Hematopoietic multipotent progenitor cell (in vitro differentiated cells): ENCODE measurements at regions not wholly inside any gene's neighbourhood (a gene's known extent, or its start where the extent isn't known, plus 50 kb on each side); places are given as distances from the start of the nearest gene placed in this dataset.
"Not testable (repeated sequence)": the region's sequence is repeated elsewhere in the genome, so short reads cannot be mapped to it uniquely, and the experiment has no call there.

ENCODE experiments used
- DNase-seq, 3 donors: peaks; one replicate each; pipeline ENCODE4 v3.0.0-alpha.2; 2011 to 2015; ENCODE audit warnings: low read depth in 2 of 3, low spot score in 2 of 3

GRCh38 chr6:88458662-88459061, 292.5 kb upstream of the CNR1 start:
- no peak for DNase-seq

GRCh38 chr6:88456221-88456859, 290.2 kb upstream of the CNR1 start:
- no peak for DNase-seq

- no peak for DNase-seq
Observed at GRCh38 chr6:88455317-88455716, 289.2 kb upstream of the CNR1 start.

GRCh38 chr6:88454658-88455057, 288.5 kb upstream of the CNR1 start:
- no peak for DNase-seq

- no peak for DNase-seq
Observed at GRCh38 chr6:88449770-88450169, 283.6 kb upstream of the CNR1 start.

GRCh38 chr6:88445188-88445965, 279.2 kb upstream of the CNR1 start:
- no peak for DNase-seq

GRCh38 chr6:88443554-88443953, 277.4 kb upstream of the CNR1 start:
- DNase-seq = no peak

- DNase-seq = no peak
Observed at GRCh38 chr6:88442737-88443136, 276.6 kb upstream of the CNR1 start.

- no peak for DNase-seq
Observed at GRCh38 chr6:88441346-88441745, 275.2 kb upstream of the CNR1 start.

- DNase-seq = no peak
Observed at GRCh38 chr6:88428068-88428467, 261.9 kb upstream of the CNR1 start.

- no peak for DNase-seq
Observed at GRCh38 chr6:88426005-88426404, 259.9 kb upstream of the CNR1 start.

GRCh38 chr6:88422831-88423230, 256.7 kb upstream of the CNR1 start:
- DNase-seq = no peak

- DNase-seq = not testable (repeated sequence)
Observed at GRCh38 chr6:88420967-88421488, 254.9 kb upstream of the CNR1 start.

- not testable (repeated sequence) for DNase-seq
Observed at GRCh38 chr6:88418921-88419810, 253.0 kb upstream of the CNR1 start.

GRCh38 chr6:88417361-88417760, 251.2 kb upstream of the CNR1 start:
- not testable (repeated sequence) for DNase-seq

GRCh38 chr6:88413459-88413858, 247.3 kb upstream of the CNR1 start:
- no peak for DNase-seq

GRCh38 chr6:88408355-88408754, 242.2 kb upstream of the CNR1 start:
- DNase-seq = not testable (repeated sequence)

- not testable (repeated sequence) for DNase-seq
Observed at GRCh38 chr6:88406674-88407073, 240.5 kb upstream of the CNR1 start.

GRCh38 chr6:88403486-88403885, 237.3 kb upstream of the CNR1 start:
- DNase-seq = no peak

- no peak for DNase-seq
Observed at GRCh38 chr6:88402909-88403308, 236.8 kb upstream of the CNR1 start.

GRCh38 chr6:88390998-88391397, 224.9 kb upstream of the CNR1 start:
- not testable (repeated sequence) for DNase-seq
